Neural progenitor cell (in vitro differentiated cells): ENCODE measurements at regions not wholly inside any gene's neighbourhood (a gene's known extent, or its start where the extent isn't known, plus 50 kb on each side); places are given as distances from the start of the nearest gene placed in this dataset.

Experiments
- DNase-seq: peaks from one replicate; pipeline ENCODE4 v3.0.0-alpha.2; 2016; ENCODE audit warnings: low spot score
- H2AFZ ChIP-seq: fragments of 200-600 bp; sonication (generic); replicated peaks from 2 replicates; pipeline ENCODE4 v1.6.1; 2016; ENCODE audit warnings: antibody characterized with exemption
- H3F3A ChIP-seq: fragments of 200-600 bp; sonication (generic); 2 replicates; pipeline ENCODE4 v1.6.1; 2016; ENCODE audit warnings: antibody characterized with exemption, low read depth
- H3K27ac ChIP-seq: fragments of 200-600 bp; sonication (generic); 2 replicates; pipeline ENCODE4 v1.5.1; 2016; ENCODE audit warnings: mild to moderate bottlenecking
- H3K27me3 ChIP-seq: fragments of 200-600 bp; sonication (generic); 2 replicates; pipeline ENCODE4 v1.6.1; 2016; ENCODE audit warnings: mild to moderate bottlenecking, moderate library complexity
- H3K36me3 ChIP-seq: fragments of 200-600 bp; sonication (generic); 2 replicates; pipeline ENCODE4 v1.5.1; 2016
- H3K4me1 ChIP-seq: fragments of 200-600 bp; sonication (generic); 2 replicates; pipeline ENCODE4 v1.6.1; 2016; ENCODE audit warnings: mixed run types
- H3K4me2 ChIP-seq: fragments of 200-600 bp; sonication (generic); 2 replicates; pipeline ENCODE4 v1.6.1; 2016
- H3K4me3 ChIP-seq: fragments of 200-600 bp; sonication (generic); 2 replicates; pipeline ENCODE4 v1.5.1; 2016
- H3K79me2 ChIP-seq: fragments of 200-600 bp; sonication (generic); 2 replicates; pipeline ENCODE4 v1.6.1; 2016; ENCODE audit warnings: low read depth
- H3K9ac ChIP-seq: fragments of 200-600 bp; sonication (generic); 2 replicates; pipeline ENCODE4 v1.6.1; 2016
- H3K9me3 ChIP-seq: fragments of 200-600 bp; sonication (generic); 2 replicates; pipeline ENCODE4 v1.5.1; 2016; ENCODE audit warnings: low read depth
- H4K20me1 ChIP-seq: fragments of 200-600 bp; sonication (generic); 2 replicates; pipeline ENCODE4 v1.6.1; 2016; ENCODE audit warnings: low read depth
- H3K27ac Mint-ChIP-seq: 3 replicates; pipeline ENCODE4 v1.8.0; 2021; ENCODE audit warnings: mixed read lengths
- H3K27me3 Mint-ChIP-seq: 2 replicates; pipeline ENCODE4 v1.8.0; 2022; ENCODE audit warnings: low read depth, mild to moderate bottlenecking, inconsistent platforms, moderate library complexity, mixed read lengths; ENCODE audit not compliant: insufficient read depth
- H3K36me3 Mint-ChIP-seq: 3 replicates; pipeline ENCODE4 v1.8.0; 2021; ENCODE audit warnings: mixed read lengths
- H3K4me1 Mint-ChIP-seq: 3 replicates; pipeline ENCODE4 v1.8.0; 2021; ENCODE audit warnings: mixed read lengths
- H3K4me3 Mint-ChIP-seq: 3 replicates; pipeline ENCODE4 v1.8.0; 2021; ENCODE audit warnings: mild to moderate bottlenecking, moderate library complexity, mixed read lengths
- H3K9me3 Mint-ChIP-seq: 3 replicates; pipeline ENCODE4 v1.8.0; 2020; ENCODE audit warnings: mixed read lengths
- EZH2 ChIP-seq: fragments of 200-600 bp; sonication (generic); IDR thresholded peaks from 2 replicates; pipeline ENCODE4 v1.6.1; 2017; ENCODE audit warnings: antibody characterized with exemption, mild to moderate bottlenecking, moderate library complexity
- EZH2phosphoT487 ChIP-seq: fragments of 200-600 bp; sonication (generic); IDR thresholded peaks from 2 replicates; pipeline ENCODE4 v1.6.1; 2017; ENCODE audit warnings: antibody characterized with exemption
- TF ChIP-seq, protein P1 (sequence below): fragments of 200-600 bp; sonication (generic); IDR thresholded peaks from 2 replicates; pipeline ENCODE4 v1.5.1; 2017; ENCODE audit warnings: antibody characterized with exemption, mild to moderate bottlenecking

DNA sequence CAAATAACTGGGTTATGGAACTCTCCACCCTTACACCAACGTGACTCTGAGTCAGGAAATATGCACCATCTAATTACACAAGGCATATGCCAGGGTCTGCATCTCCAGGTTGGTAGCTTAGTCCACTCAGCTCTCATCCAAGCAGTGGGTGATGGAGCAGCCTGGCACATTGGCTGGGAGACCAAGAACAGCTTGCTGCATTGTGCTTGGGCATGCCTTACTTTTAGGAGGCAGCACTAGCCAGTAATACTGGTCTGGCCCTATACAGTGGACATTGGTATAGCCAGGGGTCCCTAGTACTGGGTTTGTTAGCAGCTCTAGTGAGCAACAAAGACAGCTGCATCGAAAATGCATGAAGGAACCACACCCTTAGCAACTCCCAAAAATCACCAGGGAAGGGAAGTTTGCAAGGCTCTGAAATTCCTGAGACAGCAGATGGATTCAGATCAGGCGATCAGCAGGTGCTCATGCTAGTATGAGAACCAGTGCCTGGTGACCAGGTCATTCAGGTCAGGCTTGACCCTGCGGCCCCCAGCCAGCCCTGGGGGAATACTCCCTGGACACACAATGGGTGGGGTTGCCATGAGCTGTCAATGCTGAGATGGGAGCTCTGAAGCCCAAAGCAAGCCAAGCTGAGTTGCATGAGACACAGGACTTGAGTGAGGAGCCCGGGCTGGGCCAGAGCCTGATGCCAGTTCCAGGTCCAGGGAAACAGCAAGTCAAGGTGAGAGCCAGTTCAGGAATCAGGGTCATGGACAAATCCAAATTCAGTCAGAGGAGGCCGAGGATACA lies 217.9 kb upstream of the ZMIZ1 start:
- Histone ChIP-seq H3K4me2 (no peak overlapping the region), H2AFZ (no peak overlapping the region), H3K9me3 (no peaks in the 10 kb centered on the region), H3K79me2 (no peaks in the 10 kb centered on the region), H3K36me3 (no peaks in the 10 kb centered on the region), H3K27me3 (no peaks in the 10 kb centered on the region), H3K4me3 (no peak overlapping the region), H3F3A (no peaks in the 10 kb centered on the region), H4K20me1 (no peaks in the 10 kb centered on the region), H3K4me1 (peaks cover 16% of the 10 kb centered on the region), H3K9ac (no peak overlapping the region), H3K27ac (no peak overlapping the region)
- Mint-ChIP-seq H3K4me3 (no peak overlapping the region), H3K4me1 (peaks cover 43% of the 10 kb centered on the region), H3K36me3 (no peaks in the 10 kb centered on the region), H3K27me3 (peaks cover 10% of the 10 kb centered on the region), H3K27ac (peak overlapping the region; percentile 95), H3K9me3 (no peaks in the 10 kb centered on the region)
- DNase-seq, result no peak
- no peak for TF ChIP-seq EZH2phosphoT487
- TF ChIP-seq, protein P1, sequence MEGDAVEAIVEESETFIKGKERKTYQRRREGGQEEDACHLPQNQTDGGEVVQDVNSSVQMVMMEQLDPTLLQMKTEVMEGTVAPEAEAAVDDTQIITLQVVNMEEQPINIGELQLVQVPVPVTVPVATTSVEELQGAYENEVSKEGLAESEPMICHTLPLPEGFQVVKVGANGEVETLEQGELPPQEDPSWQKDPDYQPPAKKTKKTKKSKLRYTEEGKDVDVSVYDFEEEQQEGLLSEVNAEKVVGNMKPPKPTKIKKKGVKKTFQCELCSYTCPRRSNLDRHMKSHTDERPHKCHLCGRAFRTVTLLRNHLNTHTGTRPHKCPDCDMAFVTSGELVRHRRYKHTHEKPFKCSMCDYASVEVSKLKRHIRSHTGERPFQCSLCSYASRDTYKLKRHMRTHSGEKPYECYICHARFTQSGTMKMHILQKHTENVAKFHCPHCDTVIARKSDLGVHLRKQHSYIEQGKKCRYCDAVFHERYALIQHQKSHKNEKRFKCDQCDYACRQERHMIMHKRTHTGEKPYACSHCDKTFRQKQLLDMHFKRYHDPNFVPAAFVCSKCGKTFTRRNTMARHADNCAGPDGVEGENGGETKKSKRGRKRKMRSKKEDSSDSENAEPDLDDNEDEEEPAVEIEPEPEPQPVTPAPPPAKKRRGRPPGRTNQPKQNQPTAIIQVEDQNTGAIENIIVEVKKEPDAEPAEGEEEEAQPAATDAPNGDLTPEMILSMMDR, result no peak
- no peak for TF ChIP-seq EZH2

GRCh38 chr10:78851647-78852046 lies 217.1 kb upstream of the ZMIZ1 start:
- Mint-ChIP-seq H3K27ac (peak overlapping the region; percentile 95), H3K4me3 (peak overlapping the region; percentile 4), H3K36me3 (no peaks in the 10 kb centered on the region), H3K9me3 (no peaks in the 10 kb centered on the region), H3K27me3 (peaks cover 10% of the 10 kb centered on the region), H3K4me1 (peaks cover 44% of the 10 kb centered on the region)
- TF ChIP-seq, protein P1, result no peak
- TF ChIP-seq EZH2 (no peak), EZH2phosphoT487 (no peak)
- no peaks in the 10 kb centered on the region for H3K79me2 ChIP-seq
- H2AFZ ChIP-seq, result no peak overlapping the region
- no peak overlapping the region for H3K27ac ChIP-seq
- no peak overlapping the region for H3K4me3 ChIP-seq
- H3K4me1 ChIP-seq, result peaks cover 14% of the 10 kb centered on the region
- H3F3A ChIP-seq, result no peaks in the 10 kb centered on the region
- H3K9me3 ChIP-seq, result no peaks in the 10 kb centered on the region
- no peaks in the 10 kb centered on the region for H3K27me3 ChIP-seq
- H3K36me3 ChIP-seq, result no peaks in the 10 kb centered on the region
- no peaks in the 10 kb centered on the region for H4K20me1 ChIP-seq
- DNase-seq, result no peak
- no peak overlapping the region for H3K4me2 ChIP-seq
- H3K9ac ChIP-seq, result no peak overlapping the region

GRCh38 chr10:78852466-78853240 lies 216.1 kb upstream of the ZMIZ1 start:
- no peaks in the 10 kb centered on the region for H3F3A ChIP-seq
- H3K9me3 ChIP-seq, result no peaks in the 10 kb centered on the region
- no peaks in the 10 kb centered on the region for H3K79me2 ChIP-seq
- H3K4me1 Mint-ChIP-seq, result peaks cover 37% of the 10 kb centered on the region
- H3K9me3 Mint-ChIP-seq, result no peaks in the 10 kb centered on the region
- H3K27me3 ChIP-seq, result no peaks in the 10 kb centered on the region
- no peak overlapping the region for H3K27ac Mint-ChIP-seq
- H3K9ac ChIP-seq, result no peak overlapping the region
- H3K4me1 ChIP-seq, result peaks cover 7% of the 10 kb centered on the region
- H3K27me3 Mint-ChIP-seq, result peaks cover 10% of the 10 kb centered on the region
- no peaks in the 10 kb centered on the region for H3K36me3 ChIP-seq
- no peak overlapping the region for H3K4me3 ChIP-seq
- DNase-seq, result peak; percentile 73
- no peak overlapping the region for H3K4me3 Mint-ChIP-seq
- no peak overlapping the region for H2AFZ ChIP-seq
- H3K27ac ChIP-seq, result no peak overlapping the region
- no peaks in the 10 kb centered on the region for H4K20me1 ChIP-seq
- H3K36me3 Mint-ChIP-seq, result no peaks in the 10 kb centered on the region
- TF ChIP-seq, protein P1, result peak; percentile 60
- TF ChIP-seq EZH2, result no peak
- no peak overlapping the region for H3K4me2 ChIP-seq
